ENCODE measurements at regions not wholly inside any gene's neighbourhood (a gene's known extent, or its start where the extent isn't known, plus 50 kb on each side); places are given as distances from the start of the nearest gene placed in this dataset.

GRCh38 chr5:109996246-109996645 lies 306.5 kb downstream of the MAN2A1 start:
- Histone ChIP-seq H3K27ac (ENCODE audit: control insufficient read depth, insufficient read depth) (no peak overlapping the region), H3K4me2 (ENCODE audit: control insufficient read depth, insufficient read depth) (no peak overlapping the region), H2AFZ (ENCODE audit: control insufficient read depth, low read depth, low read length) (no peak overlapping the region), H4K20me1 (ENCODE audit: control insufficient read depth, insufficient read depth) (no peaks in the 10 kb centered on the region), H3K27me3 (replicated peaks in 1 of 2; ENCODE audit: control insufficient read depth in 2 of 2, insufficient read depth in 2 of 2, low read length in 1 of 2) (no peaks in the 10 kb centered on the region; a peak in 1 of 4 replicates), H3K9me3 (replicated peaks; ENCODE audit: control insufficient read depth, insufficient read depth, low read length) (no peaks in the 10 kb centered on the region), H3K9ac (ENCODE audit: control insufficient read depth, insufficient read depth, low read length) (no peak overlapping the region), H3K4me1 (ENCODE audit: control insufficient read depth, insufficient read depth, low read length) (no peaks in the 10 kb centered on the region), H3K79me2 (ENCODE audit: control insufficient read depth, insufficient read depth, low read length) (no peaks in the 10 kb centered on the region), H3K36me3 (ENCODE audit: control insufficient read depth in 2 of 2, insufficient read depth in 2 of 2, low read length in 1 of 2) (no peaks in the 10 kb centered on the region), H3K4me3 (no peak overlapping the region)
- ChIA-PET CTCF (no interaction called here), POLR2A (no interaction called here), RAD21 (ENCODE audit: unreplicated experiment) (no interaction called here), SMC1A (ENCODE audit: uncharacterized antibody, unreplicated experiment) (no interaction called here)
- DNase-seq (ENCODE audit: low read depth, low spot score) = no peak
- no TSS peak for BruUV-seq (replicated peaks)
- ATAC-seq = no peak
- in situ Hi-C loops (cut with MboI) = no loop called here
- FAIRE-seq = no peak
- intact Hi-C loops (cut with micrococcal nuclease; ENCODE audit: unreplicated experiment) = no loop called here
- no peak for TF ChIP-seq CTCF (IDR thresholded peaks at IDR 0.05 in 2 of 3, conservative IDR thresholded peaks at IDR 0.05 in 1 of 3; ENCODE audit: control insufficient read depth in 2 of 3, extremely low read depth in 1 of 3, insufficient read depth in 1 of 3, low read depth in 3 of 3, low read length in 3 of 3)
- TF ChIP-seq ZNF217 (IDR thresholded peaks at IDR 0.05) = no peak
- TF ChIP-seq ZBED1 (IDR thresholded peaks at IDR 0.05; ENCODE audit: borderline replicate concordance) = no peak
- TF ChIP-seq SUPT20H (IDR thresholded peaks at IDR 0.05; ENCODE audit: borderline replicate concordance, control insufficient read depth, low read depth, low read length) = no peak
- TF ChIP-seq ZZZ3 (IDR thresholded peaks at IDR 0.05; ENCODE audit: control insufficient read depth, insufficient read length, low read depth) = no peak
- WGBS (ENCODE audit: insufficient coverage, insufficient replicate concordance, low lambda C conversion rate, missing lambda C conversion rate) = 0% methylated on average over 2 of the region's 2 CpGs

- DNase-seq (ENCODE audit: low read depth, low spot score) (no peak), ATAC-seq (no peak), FAIRE-seq (no peak)
- no peak overlapping the region for H2AFZ ChIP-seq (ENCODE audit: control insufficient read depth, low read depth, low read length)
- no peak for TF ChIP-seq BCL11A (IDR thresholded peaks at IDR 0.05; ENCODE audit: low read depth, low read length)
- no peak for TF ChIP-seq SIX5 (IDR thresholded peaks at IDR 0.05; ENCODE audit: low read depth, low read length, severe bottlenecking)
- TF ChIP-seq HDAC2 (IDR thresholded peaks at IDR 0.05) = no peak
- TF ChIP-seq MTA3 (IDR thresholded peaks at IDR 0.05; ENCODE audit: borderline replicate concordance, low read length) = no peak
- no peak overlapping the region for H3K4me3 ChIP-seq
- in situ Hi-C loops (cut with MboI) = no loop called here
- ChIA-PET SMC1A (ENCODE audit: uncharacterized antibody, unreplicated experiment) (no interaction called here), POLR2A (no interaction called here), RAD21 (ENCODE audit: unreplicated experiment) (no interaction called here), CTCF (no interaction called here)
- H3K9me3 ChIP-seq (replicated peaks; ENCODE audit: control insufficient read depth, insufficient read depth, low read length) = no peaks in the 10 kb centered on the region
- no peak overlapping the region for H3K9ac ChIP-seq (ENCODE audit: control insufficient read depth, insufficient read depth, low read length)
- intact Hi-C loops (cut with micrococcal nuclease; ENCODE audit: unreplicated experiment) = no loop called here
- no peaks in the 10 kb centered on the region for H3K36me3 ChIP-seq (ENCODE audit: control insufficient read depth in 2 of 2, insufficient read depth in 2 of 2, low read length in 1 of 2)
- WGBS (ENCODE audit: insufficient coverage, insufficient replicate concordance, low lambda C conversion rate, missing lambda C conversion rate) = 0% methylated on average over 3 of the region's 3 CpGs
- H3K4me1 ChIP-seq (ENCODE audit: control insufficient read depth, insufficient read depth, low read length) = no peaks in the 10 kb centered on the region
- H3K4me2 ChIP-seq (ENCODE audit: control insufficient read depth, insufficient read depth) = no peak overlapping the region
- no TSS peak for BruUV-seq (replicated peaks)
- H3K27ac ChIP-seq (ENCODE audit: control insufficient read depth, insufficient read depth) = no peak overlapping the region
- H4K20me1 ChIP-seq (ENCODE audit: control insufficient read depth, insufficient read depth) = no peaks in the 10 kb centered on the region
- no peaks in the 10 kb centered on the region for H3K79me2 ChIP-seq (ENCODE audit: control insufficient read depth, insufficient read depth, low read length)
- H3K27me3 ChIP-seq (replicated peaks in 1 of 2; ENCODE audit: control insufficient read depth in 2 of 2, insufficient read depth in 2 of 2, low read length in 1 of 2) = no peaks in the 10 kb centered on the region; a peak in 1 of 4 replicates
Measured at GRCh38 chr5:109997161-109997560, 307.4 kb downstream of the MAN2A1 start.

Measured in GM12878 (cell line).